Cardiac muscle cell (in vitro differentiated cells and primary cell): ENCODE measurements at regions not wholly inside any gene's neighbourhood (a gene's known extent, or its start where the extent isn't known, plus 50 kb on each side); places are given as distances from the start of the nearest gene placed in this dataset.

Experiments
- DNase-seq, 2 donors: peaks; one replicate each; pipeline versions ENCODE4 v3.0.0 to v3.0.0-alpha.2; 2010 to 2017; ENCODE audit warnings: low read depth in 1 of 2, low spot score in 1 of 2
- H3K27ac ChIP-seq: fragments of 200-600 bp; sonication (generic); 2 replicates; pipeline ENCODE4 v1.5.1; 2016
- H3K27me3 ChIP-seq: fragments of 200-600 bp; sonication (generic); 2 replicates; pipeline ENCODE4 v1.6.0; 2016; ENCODE audit warnings: control low read depth
- H3K36me3 ChIP-seq: fragments of 200-600 bp; sonication (generic); 2 replicates; pipeline ENCODE4 v1.5.1; 2016; ENCODE audit warnings: control low read depth
- H3K4me1 ChIP-seq: fragments of 200-600 bp; sonication (generic); 2 replicates; pipeline ENCODE4 v1.8.1; 2017; ENCODE audit warnings: low read depth, mild to moderate bottlenecking, mixed run types
- H3K4me3 ChIP-seq: fragments of 200-600 bp; sonication (generic); 2 replicates; pipeline ENCODE4 v1.5.1; 2016; ENCODE audit warnings: mild to moderate bottlenecking
- H3K9me3 ChIP-seq: fragments of 200-600 bp; sonication (generic); 2 replicates; pipeline ENCODE4 v1.5.1; 2017; ENCODE audit warnings: low read depth, mild to moderate bottlenecking, control low read depth
- CTCF ChIP-seq: IDR thresholded peaks from 2 replicates; pipeline ENCODE4 v1.5.1; 2012; ENCODE audit warnings: low read depth, mild to moderate bottlenecking, low read length

GRCh38 chr12:116659771-116660481 lies 77.9 kb downstream of the SPRING1 start:
- H3K4me1 ChIP-seq, result peaks cover 12% of the 10 kb centered on the region
- H3K36me3 ChIP-seq, result no peaks in the 10 kb centered on the region
- no peak for TF ChIP-seq CTCF
- no peaks in the 10 kb centered on the region for H3K27me3 ChIP-seq
- H3K9me3 ChIP-seq, result no peaks in the 10 kb centered on the region
- H3K27ac ChIP-seq, result no peak overlapping the region
- no peak overlapping the region for H3K4me3 ChIP-seq
- peak in 1 of 2 donors; percentile 28 for DNase-seq

GRCh38 chr12:116657921-116658495 lies 79.9 kb downstream of the SPRING1 start:
- H3K27ac ChIP-seq, result no peak overlapping the region
- H3K9me3 ChIP-seq, result no peaks in the 10 kb centered on the region
- no peaks in the 10 kb centered on the region for H3K36me3 ChIP-seq
- DNase-seq, result no peak
- H3K4me3 ChIP-seq, result no peak overlapping the region
- H3K4me1 ChIP-seq, result peaks cover 9% of the 10 kb centered on the region
- TF ChIP-seq CTCF, result no peak
- no peaks in the 10 kb centered on the region for H3K27me3 ChIP-seq

GRCh38 chr12:116656306-116656705 lies 81.6 kb downstream of the SPRING1 start:
- no peaks in the 10 kb centered on the region for H3K9me3 ChIP-seq
- H3K36me3 ChIP-seq, result no peaks in the 10 kb centered on the region
- no peak overlapping the region for H3K27ac ChIP-seq
- TF ChIP-seq CTCF, result no peak
- peaks cover 5% of the 10 kb centered on the region for H3K4me1 ChIP-seq
- H3K4me3 ChIP-seq, result no peak overlapping the region
- H3K27me3 ChIP-seq, result no peaks in the 10 kb centered on the region
- no peak for DNase-seq

GRCh38 chr12:116654226-116654743 lies 83.6 kb downstream of the SPRING1 start:
- Histone ChIP-seq H3K4me1 (peaks cover 5% of the 10 kb centered on the region), H3K9me3 (no peaks in the 10 kb centered on the region), H3K27ac (no peak overlapping the region), H3K27me3 (no peaks in the 10 kb centered on the region), H3K4me3 (no peak overlapping the region), H3K36me3 (no peaks in the 10 kb centered on the region)
- TF ChIP-seq CTCF, result no peak
- no peak for DNase-seq

GRCh38 chr12:116651089-116651488 lies 86.8 kb downstream of the SPRING1 start:
- Histone ChIP-seq H3K27ac (no peak overlapping the region), H3K4me1 (no peaks in the 10 kb centered on the region), H3K27me3 (peaks cover 4% of the 10 kb centered on the region), H3K4me3 (no peak overlapping the region), H3K36me3 (no peaks in the 10 kb centered on the region), H3K9me3 (no peaks in the 10 kb centered on the region)
- TF ChIP-seq CTCF, result no peak
- no peak for DNase-seq
